ENCODE measurements at regions not wholly inside any gene's neighbourhood (a gene's known extent, or its start where the extent isn't known, plus 50 kb on each side); places are given as distances from the start of the nearest gene placed in this dataset.

- no peak for DNase-seq
Observed at GRCh38 chr9:11973511-11973910, 719.7 kb upstream of the TYRP1 start.

- no peak for DNase-seq
Observed at GRCh38 chr9:11992866-11993265, 700.3 kb upstream of the TYRP1 start.

GRCh38 chr9:12014488-12014887, 678.7 kb upstream of the TYRP1 start:
- DNase-seq = no peak

GRCh38 chr9:12054235-12054634, 639.0 kb upstream of the TYRP1 start:
- no peak for DNase-seq

- no peak for DNase-seq
Observed at GRCh38 chr9:12056874-12057273, 636.3 kb upstream of the TYRP1 start.

- DNase-seq = no peak
Observed at GRCh38 chr9:12060067-12060466, 633.1 kb upstream of the TYRP1 start.

- no peak for DNase-seq
Observed at GRCh38 chr9:12060811-12061210, 632.4 kb upstream of the TYRP1 start.

- no peak for DNase-seq
Observed at GRCh38 chr9:12065050-12065449, 628.1 kb upstream of the TYRP1 start.

GRCh38 chr9:12065686-12066085, 627.5 kb upstream of the TYRP1 start:
- DNase-seq = no peak

- no peak for DNase-seq
Observed at GRCh38 chr9:12066455-12067035, 626.6 kb upstream of the TYRP1 start.

- no peak for DNase-seq
Observed at GRCh38 chr9:12069366-12069765, 623.8 kb upstream of the TYRP1 start.

GRCh38 chr9:12085399-12085798, 607.8 kb upstream of the TYRP1 start:
- DNase-seq = no peak

GRCh38 chr9:12091865-12092527, 601.2 kb upstream of the TYRP1 start:
- no peak for DNase-seq

- no peak for DNase-seq
Observed at GRCh38 chr9:12094046-12094445, 599.1 kb upstream of the TYRP1 start.

- DNase-seq = no peak
Observed at GRCh38 chr9:12095931-12096330, 597.3 kb upstream of the TYRP1 start.

- DNase-seq = no peak
Observed at GRCh38 chr9:12133416-12133815, 559.8 kb upstream of the TYRP1 start.

GRCh38 chr9:12141422-12141821, 551.8 kb upstream of the TYRP1 start:
- DNase-seq = no peak

GRCh38 chr9:12155401-12156134, 537.6 kb upstream of the TYRP1 start:
- no peak for DNase-seq

- no peak for DNase-seq
Observed at GRCh38 chr9:12162181-12162815, 530.9 kb upstream of the TYRP1 start.

- DNase-seq = no peak
Observed at GRCh38 chr9:12163723-12164458, 529.3 kb upstream of the TYRP1 start.

GRCh38 chr9:12166518-12166917, 526.7 kb upstream of the TYRP1 start:
- DNase-seq = no peak

GRCh38 chr9:12170456-12170855, 522.7 kb upstream of the TYRP1 start:
- no peak for DNase-seq

GRCh38 chr9:12178634-12179033, 514.6 kb upstream of the TYRP1 start:
- DNase-seq = no peak

Measured in SW 1271 (cell line).